ENCODE measurements at regions not wholly inside any gene's neighbourhood (a gene's known extent, or its start where the extent isn't known, plus 50 kb on each side); places are given as distances from the start of the nearest gene placed in this dataset.

DNA sequence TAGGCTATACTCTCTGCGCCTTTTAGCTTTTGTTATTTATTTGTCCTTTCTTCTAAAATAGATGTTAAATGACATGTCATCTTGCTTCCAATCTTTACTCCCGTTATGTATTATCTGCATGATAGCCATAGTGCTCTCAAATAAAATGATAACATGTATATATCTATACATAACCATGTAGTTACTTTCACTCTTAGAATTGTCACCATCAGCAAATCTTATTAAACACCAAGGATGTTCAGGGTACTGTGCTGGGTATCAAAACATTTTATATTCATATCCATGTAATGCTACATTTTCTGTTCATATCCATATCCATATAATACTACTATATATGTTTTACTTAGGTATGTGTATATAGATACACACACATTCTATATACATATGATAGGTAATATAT lies 176.4 kb upstream of the CHST9 start:
- TF ChIP-seq CTCF (IDR thresholded peaks at IDR 0.05), result no peak
- no peaks in the 10 kb centered on the region for H3K27me3 ChIP-seq (replicated peaks; ENCODE audit: insufficient read depth)
- no peak overlapping the region for H3K4me3 ChIP-seq
- H3K9me3 ChIP-seq, result no peaks in the 10 kb centered on the region
- no peaks in the 10 kb centered on the region for H3K4me1 ChIP-seq (ENCODE audit: control insufficient read depth in 1 of 2, low read depth in 2 of 2)
- DNase-seq (ENCODE audit: low spot score) (no peak), ATAC-seq (ENCODE audit: insufficient number of reproducible peaks, low FRiP score, low read depth) (no peak)
- H3K27ac ChIP-seq, result no peak overlapping the region
- H3K36me3 ChIP-seq, result no peaks in the 10 kb centered on the region

GRCh38 chr18:27355308-27355707 lies 170.2 kb upstream of the CHST9 start:
- Histone ChIP-seq H3K4me1 (ENCODE audit: control insufficient read depth in 1 of 2, low read depth in 2 of 2) (no peaks in the 10 kb centered on the region), H3K9me3 (no peaks in the 10 kb centered on the region), H3K4me3 (no peak overlapping the region), H3K36me3 (no peaks in the 10 kb centered on the region), H3K27ac (no peak overlapping the region), H3K27me3 (replicated peaks; ENCODE audit: insufficient read depth) (no peaks in the 10 kb centered on the region)
- DNase-seq (ENCODE audit: low spot score) (no peak), ATAC-seq (ENCODE audit: insufficient number of reproducible peaks, low FRiP score, low read depth) (no peak)
- TF ChIP-seq CTCF (IDR thresholded peaks at IDR 0.05), result no peak

DNA sequence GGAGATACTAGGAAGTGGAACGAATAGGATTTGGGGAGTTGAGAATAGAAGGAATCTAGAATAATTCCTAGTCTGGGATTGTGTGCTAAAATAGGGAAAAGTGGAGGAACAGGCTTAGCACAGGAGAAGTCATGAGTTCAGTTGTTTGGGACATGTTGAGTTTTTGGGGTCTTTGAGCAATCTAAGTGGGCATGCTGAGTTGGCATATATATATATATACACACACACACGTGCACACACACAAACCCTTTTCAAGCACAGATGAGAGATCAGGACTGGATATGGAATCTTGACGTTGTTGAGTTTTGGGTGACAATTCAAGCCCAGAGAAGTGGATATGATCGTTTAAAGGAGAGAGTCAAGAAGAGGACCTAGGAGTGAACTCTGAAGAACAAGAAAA lies 168.2 kb upstream of the CHST9 start:
- no peak overlapping the region for H3K4me3 ChIP-seq
- no peaks in the 10 kb centered on the region for H3K36me3 ChIP-seq
- ATAC-seq (ENCODE audit: insufficient number of reproducible peaks, low FRiP score, low read depth) (no peak), DNase-seq (ENCODE audit: low spot score) (no peak)
- H3K27me3 ChIP-seq (replicated peaks; ENCODE audit: insufficient read depth), result no peaks in the 10 kb centered on the region
- TF ChIP-seq CTCF (IDR thresholded peaks at IDR 0.05), result no peak
- no peak overlapping the region for H3K27ac ChIP-seq
- no peaks in the 10 kb centered on the region for H3K9me3 ChIP-seq
- no peaks in the 10 kb centered on the region for H3K4me1 ChIP-seq (ENCODE audit: control insufficient read depth in 1 of 2, low read depth in 2 of 2)

DNA sequence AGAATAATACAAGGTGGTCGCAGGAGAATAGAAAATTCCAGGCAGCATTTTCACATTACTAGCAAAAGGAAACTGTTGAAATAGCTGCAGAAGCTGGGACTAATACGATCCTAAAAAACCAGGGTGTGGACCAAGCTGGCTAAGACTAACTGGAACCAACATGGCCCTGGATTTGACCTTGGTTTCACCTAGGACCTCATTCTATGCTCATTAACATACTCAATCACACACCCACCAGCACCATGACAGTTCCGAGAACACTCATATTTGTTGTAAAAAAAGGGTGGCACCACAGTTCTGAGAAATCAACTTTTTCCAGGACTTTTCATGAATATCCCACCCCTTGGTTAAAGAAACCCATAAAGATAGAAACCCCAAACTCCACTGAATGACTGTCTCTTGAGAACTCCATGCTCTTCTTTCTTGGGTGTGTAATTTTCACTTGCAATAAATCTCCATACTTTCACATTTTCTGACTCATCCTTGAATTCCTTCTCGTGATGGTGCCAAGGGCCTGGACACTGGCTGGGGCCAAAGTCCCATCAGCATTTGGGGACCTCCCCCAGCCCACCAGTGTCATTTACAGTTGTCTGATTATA lies 164.3 kb upstream of the CHST9 start:
- H3K36me3 ChIP-seq, result no peaks in the 10 kb centered on the region
- H3K27me3 ChIP-seq (replicated peaks; ENCODE audit: insufficient read depth), result no peaks in the 10 kb centered on the region
- no peak for ATAC-seq (ENCODE audit: insufficient number of reproducible peaks, low FRiP score, low read depth)
- H3K4me1 ChIP-seq (ENCODE audit: control insufficient read depth in 1 of 2, low read depth in 2 of 2), result no peaks in the 10 kb centered on the region
- no peak for DNase-seq (ENCODE audit: low spot score)
- TF ChIP-seq CTCF (IDR thresholded peaks at IDR 0.05), result no peak
- no peak overlapping the region for H3K4me3 ChIP-seq
- H3K9me3 ChIP-seq, result no peaks in the 10 kb centered on the region
- H3K27ac ChIP-seq, result no peak overlapping the region

DNA sequence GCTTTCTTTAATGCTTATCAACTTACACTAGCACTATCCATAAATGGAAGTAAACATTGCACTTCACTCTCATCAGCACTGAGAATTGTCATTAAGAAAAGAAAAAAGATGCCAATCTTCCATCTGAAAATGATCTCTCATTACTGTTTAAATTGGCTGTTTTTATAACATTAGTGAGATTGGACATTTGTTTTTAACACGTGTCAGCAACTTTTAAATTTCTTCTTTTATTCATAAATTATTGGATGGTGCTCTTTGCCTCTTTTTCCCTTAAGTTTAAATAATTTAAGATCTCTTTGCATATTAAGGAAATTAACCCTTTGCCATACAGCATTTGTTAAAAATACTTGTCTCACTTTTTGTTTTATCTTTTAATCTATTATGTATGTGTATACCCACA lies 146.5 kb upstream of the CHST9 start:
- ATAC-seq (ENCODE audit: insufficient number of reproducible peaks, low FRiP score, low read depth) (no peak), DNase-seq (ENCODE audit: low spot score) (no peak)
- H3K27ac ChIP-seq, result no peak overlapping the region
- no peak for TF ChIP-seq CTCF (IDR thresholded peaks at IDR 0.05)
- no peak overlapping the region for H3K4me3 ChIP-seq
- H3K9me3 ChIP-seq, result no peaks in the 10 kb centered on the region
- no peaks in the 10 kb centered on the region for H3K4me1 ChIP-seq (ENCODE audit: control insufficient read depth in 1 of 2, low read depth in 2 of 2)
- H3K36me3 ChIP-seq, result no peaks in the 10 kb centered on the region
- no peaks in the 10 kb centered on the region for H3K27me3 ChIP-seq (replicated peaks; ENCODE audit: insufficient read depth)
